B cell (primary cell): ENCODE measurements at regions not wholly inside any gene's neighbourhood (a gene's known extent, or its start where the extent isn't known, plus 50 kb on each side); places are given as distances from the start of the nearest gene placed in this dataset.
"Not testable (repeated sequence)": the region's sequence is repeated elsewhere in the genome, so short reads cannot be mapped to it uniquely, and the experiment has no call there.

Experiments used
- CTCF ChIP-seq: fragments of 200-600 bp; IDR thresholded peaks from one replicate; pipeline ENCODE4 v1.8.0; 2022; ENCODE audit warnings: antibody characterized with exemption, mild to moderate bottlenecking
- EZH2 ChIP-seq: IDR thresholded peaks from 2 replicates; pipeline ENCODE4 v1.6.1; 2012; ENCODE audit warnings: borderline replicate concordance, low read depth, mild to moderate bottlenecking, moderate library complexity, low read length; ENCODE audit not compliant: insufficient read depth, poor library complexity, severe bottlenecking

- TF ChIP-seq CTCF, EZH2: not testable (repeated sequence)
These were observed 866.2 kb upstream of the TPTE start for GRCh38 chr21:9655221-9655620.
